Breast epithelium (tissue), 4 donors: ENCODE measurements at regions not wholly inside any gene's neighbourhood (a gene's known extent, or its start where the extent isn't known, plus 50 kb on each side); places are given as distances from the start of the nearest gene placed in this dataset.

Experiments
- DNase-seq, 2 donors: peaks; one replicate each; pipeline ENCODE4 v3.0.0-alpha.2; 2019; ENCODE audit warnings: low spot score in 2 of 2
- H3K27ac ChIP-seq, 2 donors: fragments of 200-600 bp; sonication (generic) in 1 of 2; one replicate each; pipeline ENCODE4 v1.5.1; 2016 to 2019; ENCODE audit warnings: mild to moderate bottlenecking in 1 of 2
- H3K27me3 ChIP-seq, 2 donors: fragments of 200-600 bp; sonication (generic) in 1 of 2; one replicate each; pipeline versions ENCODE4 v1.5.1 to v1.6.0; 2017 to 2019; ENCODE audit warnings: control low read depth in 1 of 2, mild to moderate bottlenecking in 1 of 2
- H3K36me3 ChIP-seq: fragments of 200-600 bp; one replicate; pipeline ENCODE4 v1.5.1; 2019
- H3K4me1 ChIP-seq, 2 donors: fragments of 200-600 bp; sonication (generic); one replicate each; pipeline ENCODE4 v1.5.1; 2016 to 2019; ENCODE audit warnings: control low read depth in 1 of 2
- H3K4me3 ChIP-seq, 3 donors: fragments of 200-600 bp; sonication (generic); 1 replicate in 2 of 3; 2 replicates in 1 of 3; pipeline ENCODE4 v1.5.1; 2016 to 2019; ENCODE audit warnings: mild to moderate bottlenecking in 3 of 3, moderate library complexity in 2 of 3
- H3K9me3 ChIP-seq, 2 donors: fragments of 200-600 bp; sonication (generic) in 1 of 2; one replicate each; pipeline ENCODE4 v1.5.1; 2016 to 2019; ENCODE audit warnings: control low read depth in 1 of 2
- POLR2A ChIP-seq: fragments of 450-650 bp; IDR thresholded peaks from one replicate; pipeline ENCODE4 v1.6.1; 2016; ENCODE audit warnings: antibody characterized with exemption, mild to moderate bottlenecking, moderate library complexity
- POLR2AphosphoS5 ChIP-seq, 3 donors: sonication (generic); formaldehyde crosslinking; IDR thresholded peaks; one replicate each; pipeline ENCODE4 v1.6.1; 2017; ENCODE audit warnings: antibody characterized with exemption in 3 of 3
- intact Hi-C: fragments of 100-400 bp; cut with DNase I; formaldehyde crosslinking; loops from one replicate; pipeline ENCODE4 v1.15.1; 2023; ENCODE audit warnings: low total_unique reads
- TF ChIP-seq, protein P1 (sequence below), 3 donors: fragments of 450-650 bp; IDR thresholded peaks; one replicate each; pipeline ENCODE4 v1.5.1; 2016 to 2017; ENCODE audit warnings: antibody characterized with exemption in 3 of 3, mild to moderate bottlenecking in 3 of 3, moderate library complexity in 3 of 3

DNA sequence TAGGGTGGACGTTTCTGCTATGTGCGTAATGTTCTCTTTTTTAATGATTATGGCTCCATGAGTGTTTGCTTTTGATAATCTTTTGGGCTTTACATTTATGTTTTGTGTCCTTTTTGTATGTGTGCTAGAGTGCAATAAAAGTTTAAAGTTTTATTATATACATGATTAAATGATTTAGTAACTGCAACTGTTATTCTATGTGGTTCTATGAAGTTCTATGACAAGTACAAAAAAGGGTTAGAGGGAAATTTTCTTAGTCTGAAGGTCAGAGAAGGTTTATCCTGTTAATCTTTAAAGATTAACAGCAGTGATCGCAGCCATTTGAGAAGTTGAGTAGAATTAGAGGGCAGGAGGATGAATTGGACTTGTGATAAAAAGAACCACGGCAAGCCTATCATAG is 386.4 kb upstream of the CHRM3 start:
- no peak overlapping the region for H3K4me3 ChIP-seq
- H3K4me1 ChIP-seq = no peaks in the 10 kb centered on the region
- intact Hi-C loops = no loop called here
- no peaks in the 10 kb centered on the region for H3K36me3 ChIP-seq
- no peaks in the 10 kb centered on the region for H3K27me3 ChIP-seq
- no peak overlapping the region for H3K27ac ChIP-seq
- TF ChIP-seq, protein P1, sequence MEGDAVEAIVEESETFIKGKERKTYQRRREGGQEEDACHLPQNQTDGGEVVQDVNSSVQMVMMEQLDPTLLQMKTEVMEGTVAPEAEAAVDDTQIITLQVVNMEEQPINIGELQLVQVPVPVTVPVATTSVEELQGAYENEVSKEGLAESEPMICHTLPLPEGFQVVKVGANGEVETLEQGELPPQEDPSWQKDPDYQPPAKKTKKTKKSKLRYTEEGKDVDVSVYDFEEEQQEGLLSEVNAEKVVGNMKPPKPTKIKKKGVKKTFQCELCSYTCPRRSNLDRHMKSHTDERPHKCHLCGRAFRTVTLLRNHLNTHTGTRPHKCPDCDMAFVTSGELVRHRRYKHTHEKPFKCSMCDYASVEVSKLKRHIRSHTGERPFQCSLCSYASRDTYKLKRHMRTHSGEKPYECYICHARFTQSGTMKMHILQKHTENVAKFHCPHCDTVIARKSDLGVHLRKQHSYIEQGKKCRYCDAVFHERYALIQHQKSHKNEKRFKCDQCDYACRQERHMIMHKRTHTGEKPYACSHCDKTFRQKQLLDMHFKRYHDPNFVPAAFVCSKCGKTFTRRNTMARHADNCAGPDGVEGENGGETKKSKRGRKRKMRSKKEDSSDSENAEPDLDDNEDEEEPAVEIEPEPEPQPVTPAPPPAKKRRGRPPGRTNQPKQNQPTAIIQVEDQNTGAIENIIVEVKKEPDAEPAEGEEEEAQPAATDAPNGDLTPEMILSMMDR (IDR thresholded peaks at IDR 0.05) = no peak
- no peak for TF ChIP-seq POLR2A
- TF ChIP-seq POLR2AphosphoS5 (IDR thresholded peaks at IDR 0.05) = no peak
- no peak for DNase-seq
- H3K9me3 ChIP-seq = no peaks in the 10 kb centered on the region

DNA sequence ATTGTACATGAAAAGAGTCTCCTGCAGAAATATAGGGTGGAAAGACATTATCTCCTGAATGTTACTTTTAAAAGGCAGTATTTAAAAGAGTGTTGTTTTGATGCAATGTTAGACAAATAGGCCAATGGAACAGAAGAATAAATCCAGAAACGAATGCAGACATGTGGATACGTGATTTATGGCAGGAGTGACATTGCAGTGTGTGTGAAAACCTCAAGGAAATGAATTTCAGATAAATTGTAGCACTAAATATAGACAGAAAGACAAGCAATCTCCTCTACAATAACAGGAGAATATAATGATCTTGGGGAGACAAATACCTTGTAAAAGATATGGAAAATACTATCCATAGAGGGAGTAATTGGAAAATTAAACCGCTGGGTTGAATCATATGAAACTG is 387.8 kb upstream of the CHRM3 start:
- Histone ChIP-seq H3K4me3 (no peak overlapping the region), H3K9me3 (no peaks in the 10 kb centered on the region), H3K27ac (no peak overlapping the region), H3K36me3 (no peaks in the 10 kb centered on the region), H3K4me1 (no peaks in the 10 kb centered on the region), H3K27me3 (no peaks in the 10 kb centered on the region)
- no peak for DNase-seq
- TF ChIP-seq, protein P1 (IDR thresholded peaks at IDR 0.05) = no peak
- TF ChIP-seq POLR2AphosphoS5 (IDR thresholded peaks at IDR 0.05) (no peak), POLR2A (no peak)
- intact Hi-C loops = no loop called here

DNA sequence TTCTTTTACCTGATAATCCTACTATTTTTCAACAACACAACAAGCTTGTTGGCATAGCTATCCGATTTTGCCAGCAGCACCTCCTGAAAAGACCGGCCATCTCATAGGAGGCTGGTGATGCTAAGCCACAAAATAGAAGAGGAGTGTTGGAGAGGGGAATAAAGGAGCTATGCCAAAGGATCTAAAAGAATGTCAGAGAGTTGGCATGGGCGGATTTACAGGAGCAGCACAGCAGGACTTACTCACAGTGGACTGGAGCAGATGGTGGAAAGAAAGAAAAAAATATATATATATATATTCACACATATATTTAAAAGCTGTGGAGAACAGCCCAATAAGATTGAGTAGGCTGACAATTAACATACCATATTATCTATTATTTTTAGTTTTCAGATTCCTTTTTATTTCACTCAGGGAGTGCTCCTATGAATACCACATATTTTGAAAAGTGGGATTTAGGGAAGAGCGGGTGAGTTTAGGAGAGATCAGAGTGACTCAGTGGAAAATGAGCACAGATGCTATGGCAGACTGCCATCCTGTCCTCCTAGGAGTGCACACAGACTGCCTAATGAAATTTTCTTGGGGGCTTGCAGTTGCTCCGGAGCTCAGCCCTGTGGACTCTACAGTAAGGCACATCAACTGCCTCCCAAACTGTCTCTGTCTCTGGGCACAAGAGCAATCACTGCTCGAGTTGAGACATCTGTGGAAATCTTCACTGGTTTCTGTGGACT is 394.4 kb upstream of the CHRM3 start:
- Histone ChIP-seq H3K36me3 (no peaks in the 10 kb centered on the region), H3K27ac (no peak overlapping the region), H3K27me3 (no peaks in the 10 kb centered on the region), H3K9me3 (no peaks in the 10 kb centered on the region), H3K4me3 (no peak overlapping the region), H3K4me1 (no peaks in the 10 kb centered on the region)
- no peak for DNase-seq
- TF ChIP-seq POLR2A (no peak), POLR2AphosphoS5 (IDR thresholded peaks at IDR 0.05) (no peak)
- TF ChIP-seq, protein P1 (IDR thresholded peaks at IDR 0.05) = no peak
- intact Hi-C loops = no loop called here

DNA sequence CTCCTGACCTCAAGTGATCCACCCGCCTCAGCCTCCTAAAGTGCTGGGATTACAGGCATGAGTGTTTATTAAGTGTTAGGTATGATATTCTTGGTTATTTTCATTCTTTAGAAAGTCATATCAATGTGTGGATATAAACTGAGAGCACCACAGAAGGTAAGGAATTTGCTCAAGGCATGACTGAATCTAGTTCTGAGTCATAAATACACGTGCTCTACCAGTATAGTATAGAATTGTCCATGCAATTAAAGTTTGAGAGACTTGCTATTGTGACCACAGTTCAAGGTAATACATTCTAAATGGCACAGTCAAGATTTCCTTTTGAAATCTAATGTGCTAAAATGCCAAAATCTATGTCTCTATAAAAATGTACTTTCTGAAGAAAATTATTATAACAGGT is 401.1 kb upstream of the CHRM3 start:
- H3K27me3 ChIP-seq = no peaks in the 10 kb centered on the region
- DNase-seq = no peak

DNA sequence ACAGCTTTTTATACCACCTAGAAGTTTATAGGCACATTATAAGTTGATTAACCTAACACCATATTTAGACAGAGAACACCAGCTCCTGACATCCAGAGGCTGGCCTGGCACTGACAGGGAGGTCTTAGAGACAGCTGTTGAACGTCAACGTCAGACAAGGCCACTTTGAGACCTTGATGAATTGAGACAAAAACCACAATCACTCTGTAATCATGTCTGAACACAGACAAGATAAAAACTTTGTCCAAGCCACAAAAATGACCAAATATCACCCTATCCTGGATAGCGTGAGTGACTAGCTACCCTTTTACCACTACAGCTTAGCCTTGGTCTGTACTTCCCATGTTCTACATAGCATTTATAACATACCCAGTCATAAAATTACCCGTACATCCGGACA is 403.6 kb upstream of the CHRM3 start:
- Histone ChIP-seq H3K4me1 (no peaks in the 10 kb centered on the region), H3K4me3 (no peak overlapping the region), H3K9me3 (no peaks in the 10 kb centered on the region), H3K36me3 (no peaks in the 10 kb centered on the region), H3K27ac (no peak overlapping the region), H3K27me3 (no peaks in the 10 kb centered on the region)
- DNase-seq = no peak
- intact Hi-C loops = no loop called here
- TF ChIP-seq, protein P1 (IDR thresholded peaks at IDR 0.05) = no peak
- TF ChIP-seq POLR2A (no peak), POLR2AphosphoS5 (IDR thresholded peaks at IDR 0.05) (no peak)

More for the DNA sequence above, 401.1 kb upstream of the CHRM3 start:
- H3K9me3 ChIP-seq = no peaks in the 10 kb centered on the region
- no peak overlapping the region for H3K27ac ChIP-seq
- H3K4me3 ChIP-seq = no peak overlapping the region
- no peaks in the 10 kb centered on the region for H3K36me3 ChIP-seq
- intact Hi-C loops = no loop called here
- no peaks in the 10 kb centered on the region for H3K4me1 ChIP-seq
- TF ChIP-seq POLR2AphosphoS5 (IDR thresholded peaks at IDR 0.05) (no peak), POLR2A (no peak)
- TF ChIP-seq, protein P1 (IDR thresholded peaks at IDR 0.05) = no peak
